Prostate gland (tissue), 2 donors: ENCODE measurements at regions not wholly inside any gene's neighbourhood (a gene's known extent, or its start where the extent isn't known, plus 50 kb on each side); places are given as distances from the start of the nearest gene placed in this dataset.

Experiments
- DNase-seq: peaks from one replicate; pipeline ENCODE4 v3.0.0-alpha.2; 2019; ENCODE audit warnings: low spot score
- H3K27ac ChIP-seq, 2 donors: fragments of 200-600 bp; sonication (generic); 2 replicates each; pipeline ENCODE4 v1.5.1; 2017 to 2019
- H3K27me3 ChIP-seq: fragments of 200-600 bp; sonication (generic); replicated peaks from 2 replicates; pipeline ENCODE4 v1.5.1; 2019; ENCODE audit not compliant: insufficient read depth
- H3K36me3 ChIP-seq, 2 donors: fragments of 200-600 bp; sonication (generic); 1 replicate in 1 of 2; 2 replicates in 1 of 2; pipeline versions ENCODE4 v1.5.1 to v1.8.1; 2017 to 2019
- H3K4me1 ChIP-seq: fragments of 200-600 bp; sonication (generic); replicated peaks from 2 replicates; pipeline ENCODE4 v1.5.1; 2019
- H3K4me3 ChIP-seq, 2 donors: fragments of 200-600 bp; sonication (generic); 2 replicates each; pipeline ENCODE4 v1.5.1; 2017 to 2019
- H3K9me3 ChIP-seq: fragments of 200-600 bp; sonication (generic); 2 replicates; pipeline ENCODE4 v1.5.1; 2017
- CTCF ChIP-seq, 4 experiments: fragments of 200-600 bp in 2 of 4; fragments of 450-650 bp in 2 of 4; sonication (generic) in 2 of 4; IDR thresholded peaks; 1 replicate in 3 of 4; 2 replicates in 1 of 4; pipeline ENCODE4 v1.5.1; 2016 to 2019; ENCODE audit warnings: antibody characterized with exemption in 4 of 4, mild to moderate bottlenecking in 2 of 4, moderate library complexity in 2 of 4
- POLR2A ChIP-seq: fragments of 450-650 bp; IDR thresholded peaks from one replicate; pipeline ENCODE4 v1.6.1; 2016; ENCODE audit warnings: antibody characterized with exemption, mild to moderate bottlenecking
- POLR2AphosphoS5 ChIP-seq: sonication (generic); formaldehyde crosslinking; IDR thresholded peaks from one replicate; pipeline ENCODE4 v1.6.1; 2017; ENCODE audit warnings: antibody characterized with exemption
- WGBS: methylation state at CpG from one replicate; pipeline ENCODE4 v1.1.5; 2018; 5-methylcytosine and 5-hydroxymethylcytosine counted together
- intact Hi-C: fragments of 100-400 bp; cut with DNase I; formaldehyde crosslinking; loops from one replicate; pipeline ENCODE4 v1.14.2; 2022

GRCh38 chr5:84599964-84600363 is 215.3 kb upstream of the EDIL3 start:
- 66% methylated on average over 3 of the region's 3 CpGs for WGBS

GRCh38 chr5:84597904-84598303 is 213.2 kb upstream of the EDIL3 start:
- 78% methylated on average over 2 of the region's 2 CpGs for WGBS
- Histone ChIP-seq H3K27ac (no peak overlapping the region), H3K9me3 (no peaks in the 10 kb centered on the region), H3K36me3 (no peaks in the 10 kb centered on the region), H3K4me1 (no peaks in the 10 kb centered on the region), H3K27me3 (no peaks in the 10 kb centered on the region), H3K4me3 (no peak overlapping the region)
- TF ChIP-seq CTCF (IDR thresholded peaks at IDR 0.05) = no peak
- TF ChIP-seq POLR2AphosphoS5 = no peak
- TF ChIP-seq POLR2A = no peak
- no peak for DNase-seq
- intact Hi-C loops = no loop called here

More at GRCh38 chr5:84599964-84600363, 215.3 kb upstream of the EDIL3 start:
- intact Hi-C loops = no loop called here
- no peak for DNase-seq
- H3K4me3 ChIP-seq = no peak overlapping the region
- H3K27me3 ChIP-seq = no peaks in the 10 kb centered on the region
- TF ChIP-seq POLR2A (no peak), POLR2AphosphoS5 (no peak), CTCF (IDR thresholded peaks at IDR 0.05) (no peak)
- H3K4me1 ChIP-seq = no peaks in the 10 kb centered on the region
- H3K36me3 ChIP-seq = no peaks in the 10 kb centered on the region
- no peak overlapping the region for H3K27ac ChIP-seq
- no peaks in the 10 kb centered on the region for H3K9me3 ChIP-seq

GRCh38 chr5:84590629-84591028 is 205.9 kb upstream of the EDIL3 start:
- intact Hi-C loops = no loop called here
- H3K27ac ChIP-seq = no peak overlapping the region
- WGBS = 94% methylated on average over 3 of the region's 3 CpGs
- H3K27me3 ChIP-seq = no peaks in the 10 kb centered on the region
- DNase-seq = no peak
- no peak for TF ChIP-seq CTCF (IDR thresholded peaks at IDR 0.05)
- TF ChIP-seq POLR2AphosphoS5 = no peak
- TF ChIP-seq POLR2A = no peak
- no peaks in the 10 kb centered on the region for H3K9me3 ChIP-seq
- no peaks in the 10 kb centered on the region for H3K4me1 ChIP-seq
- H3K4me3 ChIP-seq = no peak overlapping the region
- no peaks in the 10 kb centered on the region for H3K36me3 ChIP-seq

- Histone ChIP-seq H3K27me3 (no peaks in the 10 kb centered on the region), H3K4me1 (no peaks in the 10 kb centered on the region), H3K27ac (no peak overlapping the region), H3K36me3 (no peaks in the 10 kb centered on the region), H3K4me3 (no peak overlapping the region), H3K9me3 (no peaks in the 10 kb centered on the region)
- 69% methylated on average over 1 of the region's 1 CpG for WGBS
- DNase-seq = no peak
- TF ChIP-seq CTCF (IDR thresholded peaks at IDR 0.05) (no peak), POLR2A (no peak), POLR2AphosphoS5 (no peak)
- intact Hi-C loops = no loop called here
Observed at GRCh38 chr5:84589926-84590325, 205.2 kb upstream of the EDIL3 start.

- no peak for DNase-seq
- no peak overlapping the region for H3K27ac ChIP-seq
Observed at GRCh38 chr5:84585218-84585617, 200.5 kb upstream of the EDIL3 start.

More at GRCh38 chr5:84585218-84585617, 200.5 kb upstream of the EDIL3 start:
- Histone ChIP-seq H3K4me1 (no peaks in the 10 kb centered on the region), H3K4me3 (no peak overlapping the region), H3K36me3 (no peaks in the 10 kb centered on the region), H3K27me3 (no peaks in the 10 kb centered on the region), H3K9me3 (no peaks in the 10 kb centered on the region)
- intact Hi-C loops = no loop called here
- WGBS = 69% methylated on average over 5 of the region's 5 CpGs
- TF ChIP-seq CTCF (IDR thresholded peaks at IDR 0.05) (no peak), POLR2A (no peak), POLR2AphosphoS5 (no peak)
